ENCODE measurements at regions not wholly inside any gene's neighbourhood (a gene's known extent, or its start where the extent isn't known, plus 50 kb on each side); places are given as distances from the start of the nearest gene placed in this dataset.
A peak's percentile ranks its signal among the peaks of the same experiment; 100 is the strongest.

- DNase-seq = no peak
Observed at GRCh38 chr12:13839365-13840336, 141.8 kb downstream of the GRIN2B start.

- no peak for DNase-seq
Observed at GRCh38 chr12:13836099-13836498, 145.3 kb downstream of the GRIN2B start.

- no peak for DNase-seq
Observed at GRCh38 chr12:13835652-13836051, 145.8 kb downstream of the GRIN2B start.

GRCh38 chr12:13834241-13834640, 147.2 kb downstream of the GRIN2B start:
- no peak for DNase-seq

- no peak for DNase-seq
Observed at GRCh38 chr12:13817131-13817530, 164.3 kb downstream of the GRIN2B start.

DNA sequence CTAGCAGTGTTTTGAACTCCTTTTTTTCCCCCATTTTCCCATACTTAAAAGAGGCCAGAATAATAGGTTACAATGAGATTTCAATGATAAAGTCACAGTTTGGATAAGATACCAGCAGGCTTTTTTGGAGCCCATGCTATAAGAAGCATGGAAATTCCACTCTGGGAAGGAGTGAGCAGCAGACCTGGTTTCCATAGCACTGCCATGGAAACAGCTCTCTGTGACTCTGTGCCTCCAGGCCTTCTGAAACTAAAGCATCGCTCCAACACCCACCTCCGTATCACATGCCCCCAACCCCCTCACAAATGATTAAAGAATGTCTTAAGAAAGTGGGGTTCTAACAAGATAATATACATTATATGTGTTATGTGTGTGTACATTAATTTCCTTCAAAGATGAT, 165.0 kb downstream of the GRIN2B start:
- no peak for DNase-seq

- DNase-seq = no peak
Observed at GRCh38 chr12:13812168-13812567, 169.2 kb downstream of the GRIN2B start.

GRCh38 chr12:13811061-13811460, 170.3 kb downstream of the GRIN2B start:
- DNase-seq = no peak

- DNase-seq = no peak
Observed at GRCh38 chr12:13805041-13805440, 176.4 kb downstream of the GRIN2B start.

- DNase-seq = no peak
Observed at GRCh38 chr12:13801543-13801942, 179.9 kb downstream of the GRIN2B start.

- DNase-seq = no peak
Observed at GRCh38 chr12:13799574-13799973, 181.8 kb downstream of the GRIN2B start.

- no peak for DNase-seq
Observed at GRCh38 chr12:13798162-13798561, 183.2 kb downstream of the GRIN2B start.

DNA sequence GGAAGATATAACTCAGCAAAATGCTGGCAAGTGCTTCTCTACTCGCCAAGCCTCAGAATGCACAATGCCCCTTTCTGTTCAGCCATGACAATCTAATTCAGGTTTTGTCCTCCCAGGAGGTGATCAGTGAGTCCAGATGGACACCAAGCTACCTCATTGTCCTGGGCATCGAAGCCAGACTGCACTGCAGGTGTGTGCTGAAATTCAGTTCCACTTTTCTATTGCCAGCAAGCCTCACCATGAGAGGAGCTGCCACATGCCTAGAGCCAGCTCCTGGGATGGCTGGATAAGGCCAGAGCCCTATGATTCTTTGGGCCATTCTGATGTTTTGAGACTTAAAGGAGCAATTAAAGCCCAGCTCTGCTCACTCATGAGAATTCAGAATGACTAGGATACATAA, 186.7 kb downstream of the GRIN2B start:
- no peak for DNase-seq

DNA sequence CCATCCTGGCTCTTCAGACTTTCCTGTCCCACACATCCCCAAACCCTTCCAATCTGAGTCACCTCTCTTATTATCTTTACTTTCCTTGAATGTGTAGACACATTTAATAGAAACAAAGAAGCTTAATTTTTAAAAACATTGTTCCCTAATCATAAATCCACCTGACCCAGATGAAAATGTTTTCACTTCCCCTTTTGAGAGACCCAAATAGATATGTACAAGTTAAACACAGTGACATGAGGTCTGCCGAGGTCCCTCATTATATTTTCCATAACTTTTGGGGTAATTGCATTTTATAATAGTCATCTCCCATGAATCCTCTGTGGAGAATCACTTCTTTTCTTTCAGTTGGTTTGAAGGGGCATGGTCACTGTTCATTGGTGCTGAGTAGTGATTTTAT, 191.1 kb downstream of the GRIN2B start:
- DNase-seq = no peak

DNA sequence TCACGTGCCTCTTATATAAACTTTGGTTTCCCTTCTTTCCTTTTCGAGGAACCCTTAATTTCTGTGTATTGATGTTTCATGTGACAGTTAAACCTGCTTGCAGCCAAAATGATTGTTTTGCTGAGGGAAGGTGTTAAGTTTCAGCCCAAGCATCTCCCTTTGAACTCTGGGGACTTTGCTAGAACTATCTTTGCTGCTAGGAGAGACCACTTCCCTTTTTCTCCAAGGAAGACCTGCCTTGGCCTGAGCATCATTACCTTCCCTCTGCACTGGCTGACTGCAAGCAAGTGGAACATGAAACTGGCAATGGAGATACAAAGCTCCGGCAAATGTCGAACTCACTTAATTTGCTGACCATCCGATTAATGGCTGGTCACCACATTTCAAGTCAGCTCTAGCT, 192.8 kb downstream of the GRIN2B start:
- DNase-seq = no peak

DNA sequence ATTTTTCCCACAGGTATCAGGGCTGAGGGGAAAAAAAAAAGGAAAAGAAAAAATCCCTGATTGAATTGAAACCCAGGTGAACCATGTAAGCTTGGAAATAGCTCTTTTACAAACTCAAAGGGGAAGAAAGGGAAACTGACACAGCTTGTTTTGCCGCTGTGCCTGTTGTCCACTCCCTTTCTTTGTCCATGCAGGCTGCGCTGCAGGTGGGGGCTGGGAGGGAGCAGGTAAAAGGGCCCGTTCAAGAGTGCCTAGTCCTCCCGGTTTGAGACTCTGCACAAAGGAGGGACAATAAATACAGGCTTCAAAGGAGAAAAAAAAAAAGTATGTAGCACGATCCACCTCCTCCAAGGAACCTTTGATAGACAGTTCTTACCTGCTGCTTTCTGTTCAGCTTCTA, 194.8 kb downstream of the GRIN2B start:
- no peak for DNase-seq

DNA sequence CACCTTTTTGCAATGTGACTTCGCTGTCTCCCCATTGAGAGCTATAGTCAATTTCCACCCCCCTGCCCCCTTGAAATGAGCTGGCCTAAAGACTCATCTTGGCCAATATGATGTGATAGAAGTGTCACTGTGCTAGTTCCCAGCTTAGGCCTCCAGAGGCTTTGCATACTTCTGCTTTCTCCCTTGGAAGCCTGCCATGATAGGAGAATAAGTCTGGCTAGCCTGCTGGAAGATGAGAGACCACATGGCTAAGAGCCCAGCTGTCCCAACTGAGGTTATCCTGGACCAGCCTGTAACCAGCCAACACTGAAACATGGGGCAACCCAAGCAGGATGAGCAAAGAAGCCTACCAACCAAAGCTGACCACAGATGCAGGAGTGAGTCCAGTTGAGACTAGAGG, 196.9 kb downstream of the GRIN2B start:
- DNase-seq = peak; percentile 5

- no peak for DNase-seq
Observed at GRCh38 chr12:13780453-13780852, 200.9 kb downstream of the GRIN2B start.

DNA sequence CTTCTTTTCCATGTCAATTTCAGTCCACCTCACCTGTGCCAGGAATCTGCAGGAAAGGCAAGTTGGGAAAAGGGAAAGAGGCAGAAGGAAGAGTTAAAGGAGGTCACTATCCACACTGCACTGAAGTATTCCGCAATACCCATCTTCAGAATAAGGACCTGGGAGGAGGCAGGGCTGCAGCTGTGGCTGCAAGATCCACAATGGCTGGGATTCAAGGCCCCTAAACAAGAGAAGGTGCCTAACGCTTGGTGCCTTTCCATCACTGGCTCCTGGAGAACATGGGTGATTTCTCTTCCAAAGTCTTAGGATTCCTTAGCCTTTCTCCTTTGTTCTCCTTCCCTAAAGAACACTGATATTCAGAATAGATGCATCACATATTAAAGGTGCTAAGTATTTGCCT, 204.0 kb downstream of the GRIN2B start:
- no peak for DNase-seq

DNA sequence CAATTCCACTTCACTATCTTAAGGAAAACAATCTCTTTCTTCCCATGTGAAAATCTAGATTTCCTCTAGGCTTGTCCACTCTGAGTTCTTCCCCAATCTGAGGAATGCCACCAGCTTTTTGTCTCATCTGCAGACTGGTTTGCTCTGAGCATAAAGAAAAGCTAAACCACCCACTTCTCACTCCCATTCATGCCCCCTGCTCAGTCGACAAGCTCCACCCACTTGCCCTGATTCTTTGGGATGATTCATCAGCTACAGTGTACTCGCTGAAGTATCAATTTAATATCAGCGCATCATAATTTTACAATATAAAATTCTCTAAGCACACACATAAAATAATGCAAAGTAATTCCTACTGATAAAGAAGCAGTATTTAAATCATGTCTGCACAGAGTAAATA, 209.1 kb downstream of the GRIN2B start:
- no peak for DNase-seq

DNA sequence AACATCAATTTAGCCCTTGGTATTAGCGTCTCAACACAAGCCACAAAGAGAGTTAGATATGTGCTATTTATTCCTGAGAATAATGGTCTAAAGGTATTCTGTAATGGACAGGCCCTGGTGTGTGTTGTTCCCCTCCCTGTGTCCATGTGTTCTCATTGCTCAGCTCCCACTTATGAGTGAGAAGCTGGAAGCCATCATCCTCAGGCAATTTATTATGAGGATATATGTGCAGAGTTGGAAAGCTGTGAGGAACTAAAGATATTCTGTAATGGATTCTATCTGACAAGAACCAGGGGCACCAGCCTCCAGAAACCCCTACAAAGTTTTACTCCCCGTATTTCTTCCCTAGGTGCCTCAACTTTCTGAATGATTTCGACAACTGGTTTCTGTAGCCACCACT, 210.8 kb downstream of the GRIN2B start:
- no peak for DNase-seq

- DNase-seq = no peak
Observed at GRCh38 chr12:13769966-13770365, 211.4 kb downstream of the GRIN2B start.

DNA sequence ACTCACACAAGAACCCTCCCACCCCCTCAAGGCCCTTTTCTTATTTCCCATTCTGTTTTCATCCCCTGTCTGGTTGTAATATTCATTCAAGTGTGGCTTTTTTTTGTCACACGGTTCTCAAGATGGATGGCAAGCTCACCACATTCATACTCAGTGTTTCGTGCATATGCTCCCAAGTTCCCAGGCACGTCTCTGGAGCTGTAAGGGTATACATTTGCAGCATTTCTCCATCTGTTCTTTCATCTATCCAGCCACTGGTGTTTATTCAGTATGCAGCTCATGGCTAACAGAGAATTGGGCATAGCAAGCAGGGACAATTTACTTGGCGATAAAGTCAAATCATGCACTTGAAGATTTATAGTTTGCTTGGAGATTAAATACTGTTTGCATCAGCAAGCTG, 212.1 kb downstream of the GRIN2B start:
- no peak for DNase-seq

GRCh38 chr12:13764748-13765147, 216.7 kb downstream of the GRIN2B start:
- DNase-seq = no peak

- no peak for DNase-seq
Observed at GRCh38 chr12:13749389-13749788, 232.0 kb downstream of the GRIN2B start.

Data from OCI-M1 (cell line).